ENCODE measurements at regions not wholly inside any gene's neighbourhood (a gene's known extent, or its start where the extent isn't known, plus 50 kb on each side); places are given as distances from the start of the nearest gene placed in this dataset.

- no peak overlapping the region for H3K27ac ChIP-seq (ENCODE audit: low read length, poor library complexity, severe bottlenecking)
- H3K4me3 ChIP-seq (ENCODE audit: insufficient read depth in 1 of 2, low read depth in 1 of 2, low read length in 2 of 2), result no peak overlapping the region
- peak; percentile 20 for DNase-seq
- H3K18ac ChIP-seq (ENCODE audit: low read depth in 1 of 2, low read length in 2 of 2), result no peak overlapping the region
- H3K27me3 ChIP-seq (ENCODE audit: control insufficient read depth in 1 of 2, insufficient read depth in 1 of 2, low read length in 2 of 2), result peaks cover 0 to 14% of the 10 kb centered on the region in 2 experiments
- H4K91ac ChIP-seq (ENCODE audit: low read length), result no peak overlapping the region
- H2BK5ac ChIP-seq (ENCODE audit: low read depth, low read length, poor library complexity, severe bottlenecking), result no peak overlapping the region
- no peak overlapping the region for H2BK12ac ChIP-seq (ENCODE audit: low read length in 2 of 2)
- H3K4me1 ChIP-seq (ENCODE audit: control insufficient read depth, insufficient read depth, low read depth, low read length), result peaks cover 7% of the 10 kb centered on the region
- H2BK15ac ChIP-seq (ENCODE audit: low read depth, poor library complexity, severe bottlenecking), result no peak overlapping the region
- WGBS, result 77% methylated on average over 4 of the region's 4 CpGs
- H3K9me3 ChIP-seq (ENCODE audit: control insufficient read depth, low read length), result peaks cover 8% of the 10 kb centered on the region
- no peak overlapping the region for H4K8ac ChIP-seq (ENCODE audit: low read length)
- H3K4ac ChIP-seq (ENCODE audit: low read depth in 1 of 2, low read length in 2 of 2), result no peak overlapping the region
- no peak overlapping the region for H2BK120ac ChIP-seq (ENCODE audit: low read depth, low read length)
- no peaks in the 10 kb centered on the region for H3K79me1 ChIP-seq (replicated peaks; ENCODE audit: low read length, poor library complexity, severe bottlenecking)
- no peak overlapping the region for H2AFZ ChIP-seq (ENCODE audit: low read depth, low read length)
- H3K23ac ChIP-seq (ENCODE audit: low read length in 2 of 2), result no peak overlapping the region
- H3K36me3 ChIP-seq (ENCODE audit: control insufficient read depth in 1 of 2, insufficient read depth in 2 of 2, low read depth in 1 of 2, low read length in 2 of 2), result no peaks in the 10 kb centered on the region
- H3K9ac ChIP-seq (ENCODE audit: low read length), result no peak overlapping the region
- no peak overlapping the region for H2AK5ac ChIP-seq (ENCODE audit: low read length, severe bottlenecking)
- no peak overlapping the region for H3K4me2 ChIP-seq (ENCODE audit: low read length, poor library complexity, severe bottlenecking)
- H3K14ac ChIP-seq (ENCODE audit: low read length in 2 of 2), result no peak overlapping the region
Observed at GRCh38 chr22:27452922-27453321, 348.6 kb downstream of the MN1 start.

DNA sequence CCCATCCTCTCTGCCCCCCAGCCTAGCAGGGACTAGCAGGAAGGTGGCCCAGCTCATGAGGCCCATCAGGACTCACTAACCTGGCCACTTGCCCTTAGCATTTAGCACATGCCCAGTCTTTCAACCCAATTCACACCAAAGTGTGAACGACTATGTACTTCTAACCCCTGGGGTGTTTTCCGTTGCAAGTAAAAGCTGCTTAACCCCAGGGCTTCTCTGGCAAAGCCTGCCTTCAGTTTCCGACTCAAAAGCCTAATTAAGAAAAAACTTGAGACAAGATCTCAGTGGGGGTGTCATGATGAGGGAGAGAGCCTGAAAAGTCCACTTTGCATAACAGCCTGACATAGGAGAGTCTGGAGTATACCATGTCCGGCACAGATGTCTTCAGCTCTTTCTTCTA, 347.8 kb downstream of the MN1 start:
- Histone ChIP-seq H2AK5ac (ENCODE audit: low read length, severe bottlenecking) (no peak overlapping the region), H2AFZ (ENCODE audit: low read depth, low read length) (no peak overlapping the region), H3K4me2 (ENCODE audit: low read length, poor library complexity, severe bottlenecking) (no peak overlapping the region), H2BK120ac (ENCODE audit: low read depth, low read length) (no peak overlapping the region), H3K9ac (ENCODE audit: low read length) (no peak overlapping the region), H3K18ac (ENCODE audit: low read depth in 1 of 2, low read length in 2 of 2) (no peak overlapping the region), H2BK5ac (ENCODE audit: low read depth, low read length, poor library complexity, severe bottlenecking) (no peak overlapping the region), H4K8ac (ENCODE audit: low read length) (no peak overlapping the region), H3K27me3 (ENCODE audit: control insufficient read depth in 1 of 2, insufficient read depth in 1 of 2, low read length in 2 of 2) (peaks cover 0 to 14% of the 10 kb centered on the region in 2 experiments), H2BK12ac (ENCODE audit: low read length in 2 of 2) (no peak overlapping the region), H3K4me1 (ENCODE audit: control insufficient read depth, insufficient read depth, low read depth, low read length) (peaks cover 8% of the 10 kb centered on the region), H3K27ac (ENCODE audit: low read length, poor library complexity, severe bottlenecking) (no peak overlapping the region), H3K23ac (ENCODE audit: low read length in 2 of 2) (no peak overlapping the region), H3K36me3 (ENCODE audit: control insufficient read depth in 1 of 2, insufficient read depth in 2 of 2, low read depth in 1 of 2, low read length in 2 of 2) (no peaks in the 10 kb centered on the region), H3K9me3 (ENCODE audit: control insufficient read depth, low read length) (peaks cover 8% of the 10 kb centered on the region), H3K14ac (ENCODE audit: low read length in 2 of 2) (no peak overlapping the region), H2BK15ac (ENCODE audit: low read depth, poor library complexity, severe bottlenecking) (no peak overlapping the region), H3K4me3 (ENCODE audit: insufficient read depth in 1 of 2, low read depth in 1 of 2, low read length in 2 of 2) (no peak overlapping the region), H3K79me1 (replicated peaks; ENCODE audit: low read length, poor library complexity, severe bottlenecking) (no peaks in the 10 kb centered on the region), H4K91ac (ENCODE audit: low read length) (no peak overlapping the region), H3K4ac (ENCODE audit: low read depth in 1 of 2, low read length in 2 of 2) (no peak overlapping the region)
- DNase-seq, result no peak
- 31% methylated on average over 4 of the region's 4 CpGs for WGBS

DNA sequence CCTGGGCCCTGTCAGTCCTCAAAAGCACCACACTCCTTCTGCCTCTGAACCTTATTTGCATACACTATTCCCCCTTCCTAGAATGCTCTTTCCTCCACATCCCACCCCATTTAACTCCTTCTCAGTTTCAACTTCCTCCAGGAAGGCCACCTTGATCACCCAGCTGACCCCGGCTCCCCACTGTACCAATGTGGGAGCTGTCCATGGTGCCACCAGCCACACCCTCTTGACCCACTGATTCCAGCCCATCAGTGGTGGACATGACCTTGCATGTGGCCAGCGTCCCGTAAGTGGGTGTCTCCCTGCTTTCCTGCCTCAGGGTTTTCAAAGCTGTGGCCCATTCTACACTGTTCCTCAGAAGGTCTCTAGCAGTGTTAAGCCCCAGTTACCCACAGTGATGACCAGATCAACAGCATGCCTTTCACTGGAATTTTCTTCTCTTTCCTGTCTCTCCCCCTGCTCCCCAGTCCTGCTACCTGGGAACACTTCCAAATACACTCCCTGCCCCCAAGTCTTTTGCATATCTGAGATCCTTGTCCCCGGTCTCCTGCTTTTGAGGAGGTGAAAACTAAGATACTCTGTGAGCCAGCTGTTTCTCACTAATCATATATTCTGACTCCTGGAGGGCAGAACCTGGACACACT, 346.6 kb downstream of the MN1 start:
- no peak overlapping the region for H3K14ac ChIP-seq (ENCODE audit: low read length in 2 of 2)
- no peaks in the 10 kb centered on the region for H3K36me3 ChIP-seq (ENCODE audit: control insufficient read depth in 1 of 2, insufficient read depth in 2 of 2, low read depth in 1 of 2, low read length in 2 of 2)
- no peak overlapping the region for H2BK5ac ChIP-seq (ENCODE audit: low read depth, low read length, poor library complexity, severe bottlenecking)
- H3K27ac ChIP-seq (ENCODE audit: low read length, poor library complexity, severe bottlenecking), result no peak overlapping the region
- peaks cover 8% of the 10 kb centered on the region for H3K9me3 ChIP-seq (ENCODE audit: control insufficient read depth, low read length)
- peak overlapping the region in 1 of 2 experiments; percentile 42 for H3K18ac ChIP-seq (ENCODE audit: low read depth in 1 of 2, low read length in 2 of 2)
- no peak overlapping the region for H3K4ac ChIP-seq (ENCODE audit: low read depth in 1 of 2, low read length in 2 of 2)
- no peak overlapping the region for H2BK12ac ChIP-seq (ENCODE audit: low read length in 2 of 2)
- no peak for DNase-seq
- no peak overlapping the region for H2AK5ac ChIP-seq (ENCODE audit: low read length, severe bottlenecking)
- H3K79me1 ChIP-seq (replicated peaks; ENCODE audit: low read length, poor library complexity, severe bottlenecking), result no peaks in the 10 kb centered on the region
- no peak overlapping the region for H3K23ac ChIP-seq (ENCODE audit: low read length in 2 of 2)
- H4K91ac ChIP-seq (ENCODE audit: low read length), result no peak overlapping the region
- no peak overlapping the region for H2AFZ ChIP-seq (ENCODE audit: low read depth, low read length)
- H3K27me3 ChIP-seq (ENCODE audit: control insufficient read depth in 1 of 2, insufficient read depth in 1 of 2, low read length in 2 of 2), result peaks cover 0 to 14% of the 10 kb centered on the region in 2 experiments
- WGBS, result 69% methylated on average over 4 of the region's 4 CpGs
- no peak overlapping the region for H3K9ac ChIP-seq (ENCODE audit: low read length)
- no peak overlapping the region for H3K4me3 ChIP-seq (ENCODE audit: insufficient read depth in 1 of 2, low read depth in 1 of 2, low read length in 2 of 2)
- no peak overlapping the region for H3K4me2 ChIP-seq (ENCODE audit: low read length, poor library complexity, severe bottlenecking)
- peaks cover 8% of the 10 kb centered on the region for H3K4me1 ChIP-seq (ENCODE audit: control insufficient read depth, insufficient read depth, low read depth, low read length)
- no peak overlapping the region for H4K8ac ChIP-seq (ENCODE audit: low read length)
- H2BK15ac ChIP-seq (ENCODE audit: low read depth, poor library complexity, severe bottlenecking), result no peak overlapping the region
- no peak overlapping the region for H2BK120ac ChIP-seq (ENCODE audit: low read depth, low read length)

GRCh38 chr22:27455526-27455925, 346.0 kb downstream of the MN1 start:
- Histone ChIP-seq H3K36me3 (ENCODE audit: control insufficient read depth in 1 of 2, insufficient read depth in 2 of 2, low read depth in 1 of 2, low read length in 2 of 2) (no peaks in the 10 kb centered on the region), H2BK12ac (ENCODE audit: low read length in 2 of 2) (no peak overlapping the region), H4K8ac (ENCODE audit: low read length) (no peak overlapping the region), H3K79me1 (replicated peaks; ENCODE audit: low read length, poor library complexity, severe bottlenecking) (no peaks in the 10 kb centered on the region), H2AFZ (ENCODE audit: low read depth, low read length) (no peak overlapping the region), H3K27ac (ENCODE audit: low read length, poor library complexity, severe bottlenecking) (no peak overlapping the region), H3K4me3 (ENCODE audit: insufficient read depth in 1 of 2, low read depth in 1 of 2, low read length in 2 of 2) (no peak overlapping the region), H3K27me3 (ENCODE audit: control insufficient read depth in 1 of 2, insufficient read depth in 1 of 2, low read length in 2 of 2) (peaks cover 0 to 11% of the 10 kb centered on the region in 2 experiments), H3K9ac (ENCODE audit: low read length) (no peak overlapping the region), H3K18ac (ENCODE audit: low read depth in 1 of 2, low read length in 2 of 2) (no peak overlapping the region), H2BK15ac (ENCODE audit: low read depth, poor library complexity, severe bottlenecking) (no peak overlapping the region), H3K4me1 (ENCODE audit: control insufficient read depth, insufficient read depth, low read depth, low read length) (peaks cover 8% of the 10 kb centered on the region), H2BK120ac (ENCODE audit: low read depth, low read length) (no peak overlapping the region), H3K23ac (ENCODE audit: low read length in 2 of 2) (no peak overlapping the region), H3K4ac (ENCODE audit: low read depth in 1 of 2, low read length in 2 of 2) (no peak overlapping the region), H4K91ac (ENCODE audit: low read length) (no peak overlapping the region), H3K14ac (ENCODE audit: low read length in 2 of 2) (no peak overlapping the region), H3K9me3 (ENCODE audit: control insufficient read depth, low read length) (peaks cover 3% of the 10 kb centered on the region), H3K4me2 (ENCODE audit: low read length, poor library complexity, severe bottlenecking) (no peak overlapping the region), H2AK5ac (ENCODE audit: low read length, severe bottlenecking) (no peak overlapping the region), H2BK5ac (ENCODE audit: low read depth, low read length, poor library complexity, severe bottlenecking) (no peak overlapping the region)
- 95% methylated on average over 2 of the region's 2 CpGs for WGBS
- DNase-seq, result no peak
